ENCODE measurements at regions not wholly inside any gene's neighbourhood (a gene's known extent, or its start where the extent isn't known, plus 50 kb on each side); places are given as distances from the start of the nearest gene placed in this dataset.

DNA sequence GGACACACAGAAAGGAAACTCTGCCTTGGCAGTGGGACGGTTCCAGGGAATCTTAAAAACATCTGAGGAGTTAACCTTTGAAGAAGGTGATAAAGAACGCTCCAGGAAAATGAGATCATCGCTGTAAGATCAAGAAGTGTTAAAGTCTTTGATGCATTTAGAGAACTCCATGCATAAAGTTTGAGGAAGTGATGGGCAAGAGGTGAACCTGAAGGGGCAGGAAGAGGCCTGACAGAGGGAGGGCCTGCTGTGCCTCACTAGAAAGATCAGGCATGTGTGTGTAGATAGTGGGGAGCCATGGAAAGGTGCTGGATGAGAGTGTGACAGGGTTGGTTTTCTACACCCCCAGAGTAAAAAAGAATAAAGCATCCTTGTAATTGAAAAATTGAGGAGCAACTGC is 889.2 kb downstream of the MCTP2 start:
- H3K4me3 ChIP-seq (ENCODE audit: control insufficient read depth in 2 of 3, extremely low read depth in 1 of 3, insufficient read depth in 2 of 3, low read depth in 1 of 3, low read length in 3 of 3), result no peak overlapping the region
- no peak for DNase-seq (ENCODE audit: low read depth, low spot score)
- dilution Hi-C loops (cut with MboI; ENCODE audit: extremely low pct_ligation_motif_present, low sequenced_read_pairs), result no loop called here
- no peak overlapping the region for H3K27ac ChIP-seq (ENCODE audit: control insufficient read depth, insufficient read depth, low read length)
- TF ChIP-seq, protein P1, sequence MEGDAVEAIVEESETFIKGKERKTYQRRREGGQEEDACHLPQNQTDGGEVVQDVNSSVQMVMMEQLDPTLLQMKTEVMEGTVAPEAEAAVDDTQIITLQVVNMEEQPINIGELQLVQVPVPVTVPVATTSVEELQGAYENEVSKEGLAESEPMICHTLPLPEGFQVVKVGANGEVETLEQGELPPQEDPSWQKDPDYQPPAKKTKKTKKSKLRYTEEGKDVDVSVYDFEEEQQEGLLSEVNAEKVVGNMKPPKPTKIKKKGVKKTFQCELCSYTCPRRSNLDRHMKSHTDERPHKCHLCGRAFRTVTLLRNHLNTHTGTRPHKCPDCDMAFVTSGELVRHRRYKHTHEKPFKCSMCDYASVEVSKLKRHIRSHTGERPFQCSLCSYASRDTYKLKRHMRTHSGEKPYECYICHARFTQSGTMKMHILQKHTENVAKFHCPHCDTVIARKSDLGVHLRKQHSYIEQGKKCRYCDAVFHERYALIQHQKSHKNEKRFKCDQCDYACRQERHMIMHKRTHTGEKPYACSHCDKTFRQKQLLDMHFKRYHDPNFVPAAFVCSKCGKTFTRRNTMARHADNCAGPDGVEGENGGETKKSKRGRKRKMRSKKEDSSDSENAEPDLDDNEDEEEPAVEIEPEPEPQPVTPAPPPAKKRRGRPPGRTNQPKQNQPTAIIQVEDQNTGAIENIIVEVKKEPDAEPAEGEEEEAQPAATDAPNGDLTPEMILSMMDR (optimal IDR thresholded peaks at IDR 0.05 in 1 of 3, IDR thresholded peaks at IDR 0.05 in 1 of 3, conservative IDR thresholded peaks at IDR 0.05 in 1 of 3; ENCODE audit: extremely low read depth in 1 of 3, insufficient read depth in 2 of 3, low read length in 3 of 3), result no peak
- no peak for TF ChIP-seq EZH2 (IDR thresholded peaks at IDR 0.05; ENCODE audit: low read length)
- H3K4me2 ChIP-seq (ENCODE audit: control insufficient read depth, extremely low read depth, insufficient read depth, low read depth, low read length), result no peak overlapping the region
- H3K4me1 ChIP-seq (ENCODE audit: control insufficient read depth, extremely low read depth, insufficient read depth, low read length), result no peaks in the 10 kb centered on the region
- no peaks in the 10 kb centered on the region for H4K20me1 ChIP-seq (ENCODE audit: control insufficient read depth, extremely low read depth, insufficient read depth, low read length)
- H3K79me2 ChIP-seq (ENCODE audit: control insufficient read depth, insufficient read depth, low read length), result no peaks in the 10 kb centered on the region
- H2AFZ ChIP-seq (ENCODE audit: control insufficient read depth, low read length), result no peak overlapping the region
- no peaks in the 10 kb centered on the region for H3K27me3 ChIP-seq (ENCODE audit: control insufficient read depth, extremely low read depth, insufficient read depth, low read length)
- no peaks in the 10 kb centered on the region for H3K9me3 ChIP-seq (ENCODE audit: control insufficient read depth, low read depth, low read length)
- no peak for FAIRE-seq
- no peak overlapping the region for H3K9ac ChIP-seq (ENCODE audit: control insufficient read depth, extremely low read depth, insufficient read depth, low read length)
- H3K9me1 ChIP-seq (ENCODE audit: control insufficient read depth, extremely low read depth, insufficient read depth, low read length), result no peaks in the 10 kb centered on the region
- H3K36me3 ChIP-seq (ENCODE audit: control insufficient read depth in 2 of 2, extremely low read depth in 1 of 2, insufficient read depth in 2 of 2, low read length in 2 of 2), result no peaks in the 10 kb centered on the region

DNA sequence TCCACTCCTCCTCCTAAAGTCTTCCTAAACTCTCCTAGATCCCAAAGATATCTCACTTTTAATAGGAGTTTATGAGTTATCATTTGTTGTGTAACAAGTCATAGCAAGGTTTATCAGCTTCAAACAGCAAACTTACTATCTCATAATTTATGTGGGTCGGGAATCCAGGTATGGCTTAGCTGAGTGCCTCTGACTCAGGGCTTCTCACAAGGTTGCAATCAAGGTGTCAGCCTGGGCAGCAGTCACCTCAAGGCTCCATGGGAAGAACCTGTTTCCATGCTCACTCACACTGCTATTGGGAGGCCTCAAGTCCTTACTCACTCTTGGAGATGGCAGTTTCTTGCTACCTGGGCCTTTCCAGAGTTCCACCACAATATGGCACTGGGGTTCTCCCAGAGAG is 889.8 kb downstream of the MCTP2 start:
- Histone ChIP-seq H4K20me1 (ENCODE audit: control insufficient read depth, extremely low read depth, insufficient read depth, low read length) (no peaks in the 10 kb centered on the region), H3K4me1 (ENCODE audit: control insufficient read depth, extremely low read depth, insufficient read depth, low read length) (no peaks in the 10 kb centered on the region), H3K4me3 (ENCODE audit: control insufficient read depth in 2 of 3, extremely low read depth in 1 of 3, insufficient read depth in 2 of 3, low read depth in 1 of 3, low read length in 3 of 3) (no peak overlapping the region), H3K27ac (ENCODE audit: control insufficient read depth, insufficient read depth, low read length) (no peak overlapping the region), H3K36me3 (ENCODE audit: control insufficient read depth in 2 of 2, extremely low read depth in 1 of 2, insufficient read depth in 2 of 2, low read length in 2 of 2) (no peaks in the 10 kb centered on the region), H3K4me2 (ENCODE audit: control insufficient read depth, extremely low read depth, insufficient read depth, low read depth, low read length) (no peak overlapping the region), H3K9ac (ENCODE audit: control insufficient read depth, extremely low read depth, insufficient read depth, low read length) (no peak overlapping the region), H3K9me3 (ENCODE audit: control insufficient read depth, low read depth, low read length) (no peaks in the 10 kb centered on the region), H2AFZ (ENCODE audit: control insufficient read depth, low read length) (no peak overlapping the region), H3K9me1 (ENCODE audit: control insufficient read depth, extremely low read depth, insufficient read depth, low read length) (no peaks in the 10 kb centered on the region), H3K27me3 (ENCODE audit: control insufficient read depth, extremely low read depth, insufficient read depth, low read length) (no peaks in the 10 kb centered on the region), H3K79me2 (ENCODE audit: control insufficient read depth, insufficient read depth, low read length) (no peaks in the 10 kb centered on the region)
- TF ChIP-seq EZH2 (IDR thresholded peaks at IDR 0.05; ENCODE audit: low read length), result no peak
- TF ChIP-seq, protein P1 (optimal IDR thresholded peaks at IDR 0.05 in 1 of 3, IDR thresholded peaks at IDR 0.05 in 1 of 3, conservative IDR thresholded peaks at IDR 0.05 in 1 of 3; ENCODE audit: extremely low read depth in 1 of 3, insufficient read depth in 2 of 3, low read length in 3 of 3), result no peak
- FAIRE-seq (no peak), DNase-seq (ENCODE audit: low read depth, low spot score) (no peak)
- dilution Hi-C loops (cut with MboI; ENCODE audit: extremely low pct_ligation_motif_present, low sequenced_read_pairs), result no loop called here

All from keratinocyte (primary cell).